ENCODE measurements at regions not wholly inside any gene's neighbourhood (a gene's known extent, or its start where the extent isn't known, plus 50 kb on each side); places are given as distances from the start of the nearest gene placed in this dataset.

- TF ChIP-seq EZH2 (IDR thresholded peaks at IDR 0.05; ENCODE audit: borderline replicate concordance, low read length) (no peak), CTCF (IDR thresholded peaks at IDR 0.05; ENCODE audit: low read length) (no peak)
- Histone ChIP-seq H3K9me2 (ENCODE audit: low read depth, low read length) (no peaks in the 10 kb centered on the region), H3K36me3 (ENCODE audit: insufficient read depth, low read length) (no peaks in the 10 kb centered on the region), H3K4me1 (ENCODE audit: insufficient read depth, low read length, severe bottlenecking) (no peaks in the 10 kb centered on the region), H3K9me3 (ENCODE audit: low read length) (no peaks in the 10 kb centered on the region), H3K79me2 (ENCODE audit: insufficient read depth, low read length) (no peaks in the 10 kb centered on the region), H2AFZ (ENCODE audit: low read length) (no peak overlapping the region), H3K4me3 (ENCODE audit: low read depth, low read length, poor library complexity, severe bottlenecking) (no peak overlapping the region), H3K27me3 (ENCODE audit: insufficient read depth, low read length) (peaks cover 12% of the 10 kb centered on the region), H4K20me1 (ENCODE audit: insufficient read depth, low read length) (no peaks in the 10 kb centered on the region), H3K27ac (ENCODE audit: low read depth, low read length, poor library complexity, severe bottlenecking) (no peak overlapping the region), H3F3A (ENCODE audit: insufficient read depth, low read length) (no peaks in the 10 kb centered on the region), H3K9ac (ENCODE audit: low read length) (no peak overlapping the region), H3K4me2 (ENCODE audit: low read length) (no peak overlapping the region)
Measured at GRCh38 chr7:131610007-131610406, 53.6 kb upstream of the PODXL start.

- H3K27ac ChIP-seq (ENCODE audit: low read depth, low read length, poor library complexity, severe bottlenecking): no peak overlapping the region
- TF ChIP-seq EZH2 (IDR thresholded peaks at IDR 0.05; ENCODE audit: borderline replicate concordance, low read length) (no peak), CTCF (IDR thresholded peaks at IDR 0.05; ENCODE audit: low read length) (no peak)
- no peak overlapping the region for H3K4me2 ChIP-seq (ENCODE audit: low read length)
- H3K79me2 ChIP-seq (ENCODE audit: insufficient read depth, low read length): no peaks in the 10 kb centered on the region
- no peak overlapping the region for H3K4me3 ChIP-seq (ENCODE audit: low read depth, low read length, poor library complexity, severe bottlenecking)
- H3K9me2 ChIP-seq (ENCODE audit: low read depth, low read length): no peaks in the 10 kb centered on the region
- H3F3A ChIP-seq (ENCODE audit: insufficient read depth, low read length): no peaks in the 10 kb centered on the region
- peaks cover 12% of the 10 kb centered on the region for H3K27me3 ChIP-seq (ENCODE audit: insufficient read depth, low read length)
- H3K4me1 ChIP-seq (ENCODE audit: insufficient read depth, low read length, severe bottlenecking): no peaks in the 10 kb centered on the region
- H4K20me1 ChIP-seq (ENCODE audit: insufficient read depth, low read length): no peaks in the 10 kb centered on the region
- no peaks in the 10 kb centered on the region for H3K36me3 ChIP-seq (ENCODE audit: insufficient read depth, low read length)
- no peak overlapping the region for H2AFZ ChIP-seq (ENCODE audit: low read length)
- no peaks in the 10 kb centered on the region for H3K9me3 ChIP-seq (ENCODE audit: low read length)
- no peak overlapping the region for H3K9ac ChIP-seq (ENCODE audit: low read length)
Measured at GRCh38 chr7:131608116-131608500, 51.7 kb upstream of the PODXL start.

GRCh38 chr7:131607291-131608115 lies 51.1 kb upstream of the PODXL start:
- Histone ChIP-seq H3K27ac (ENCODE audit: low read depth, low read length, poor library complexity, severe bottlenecking) (no peak overlapping the region), H3K79me2 (ENCODE audit: insufficient read depth, low read length) (no peaks in the 10 kb centered on the region), H3K9me2 (ENCODE audit: low read depth, low read length) (no peaks in the 10 kb centered on the region), H3K27me3 (ENCODE audit: insufficient read depth, low read length) (peaks cover 16% of the 10 kb centered on the region), H3K4me3 (ENCODE audit: low read depth, low read length, poor library complexity, severe bottlenecking) (no peak overlapping the region), H4K20me1 (ENCODE audit: insufficient read depth, low read length) (no peaks in the 10 kb centered on the region), H2AFZ (ENCODE audit: low read length) (no peak overlapping the region), H3F3A (ENCODE audit: insufficient read depth, low read length) (no peaks in the 10 kb centered on the region), H3K9me3 (ENCODE audit: low read length) (no peaks in the 10 kb centered on the region), H3K4me2 (ENCODE audit: low read length) (no peak overlapping the region), H3K9ac (ENCODE audit: low read length) (no peak overlapping the region), H3K4me1 (ENCODE audit: insufficient read depth, low read length, severe bottlenecking) (no peaks in the 10 kb centered on the region), H3K36me3 (ENCODE audit: insufficient read depth, low read length) (no peaks in the 10 kb centered on the region)
- TF ChIP-seq EZH2 (IDR thresholded peaks at IDR 0.05; ENCODE audit: borderline replicate concordance, low read length): no peak
- TF ChIP-seq CTCF (IDR thresholded peaks at IDR 0.05; ENCODE audit: low read length): no peak
